ENCODE measurements at regions not wholly inside any gene's neighbourhood (a gene's known extent, or its start where the extent isn't known, plus 50 kb on each side); places are given as distances from the start of the nearest gene placed in this dataset.
"Not testable (repeated sequence)": the region's sequence is repeated elsewhere in the genome, so short reads cannot be mapped to it uniquely, and the experiment has no call there.

- DNase-seq, result not testable (repeated sequence)
Observed at GRCh38 chr5:7309715-7310114, 86.2 kb upstream of the ADCY2 start.

GRCh38 chr5:7310656-7311055 lies 85.3 kb upstream of the ADCY2 start:
- peak; percentile 57 for DNase-seq

- DNase-seq, result no peak
Observed at GRCh38 chr5:7315118-7315517, 80.8 kb upstream of the ADCY2 start.

GRCh38 chr5:7317751-7318150 lies 78.2 kb upstream of the ADCY2 start:
- peak; percentile 75 for DNase-seq

- DNase-seq, result peak; percentile 85
Observed at GRCh38 chr5:7320701-7321301, 75.1 kb upstream of the ADCY2 start.

- peak; percentile 99 for DNase-seq
Observed at GRCh38 chr5:7321724-7322123, 74.2 kb upstream of the ADCY2 start.

GRCh38 chr5:7324919-7325318 lies 71.0 kb upstream of the ADCY2 start:
- DNase-seq, result no peak

- DNase-seq, result no peak
Observed at GRCh38 chr5:7325975-7326913, 69.7 kb upstream of the ADCY2 start.

GRCh38 chr5:7329141-7329540 lies 66.8 kb upstream of the ADCY2 start:
- no peak for DNase-seq

- no peak for DNase-seq
Observed at GRCh38 chr5:7329712-7330111, 66.2 kb upstream of the ADCY2 start.

- DNase-seq, result peak; percentile 40
Observed at GRCh38 chr5:7330256-7330655, 65.7 kb upstream of the ADCY2 start.

- no peak for DNase-seq
Observed at GRCh38 chr5:7331131-7331530, 64.8 kb upstream of the ADCY2 start.
